Right lobe of liver (tissue), 6 donors: ENCODE measurements at regions not wholly inside any gene's neighbourhood (a gene's known extent, or its start where the extent isn't known, plus 50 kb on each side); places are given as distances from the start of the nearest gene placed in this dataset.

Experiments used
- ATAC-seq, 4 donors: fragments of 200-7000 bp; cut with Tn5 transposase; one replicate each; pipeline ENCODE4 v1.9.1; 2020; ENCODE audit warnings: mild to moderate bottlenecking in 4 of 4, moderate library complexity in 4 of 4
- DNase-seq, 3 donors: peaks; one replicate each; pipeline ENCODE4 v3.0.0-alpha.2; 2020
- H3K27ac ChIP-seq, 3 donors: fragments of 200-600 bp; one replicate each; pipeline ENCODE4 v1.8.0; 2022
- H3K27me3 ChIP-seq, 2 donors: fragments of 200-600 bp; one replicate each; pipeline ENCODE4 v1.8.0; 2022
- H3K36me3 ChIP-seq, 4 donors: fragments of 200-600 bp; sonication (generic) in 1 of 4; one replicate each; pipeline versions ENCODE4 v1.5.1 to v1.8.0; 2017 to 2022; ENCODE audit warnings: control low read depth in 1 of 4
- H3K4me1 ChIP-seq, 4 donors: fragments of 200-600 bp; sonication (generic) in 1 of 4; one replicate each; pipeline versions ENCODE4 v1.5.1 to v1.8.0; 2017 to 2022; ENCODE audit warnings: control low read depth in 1 of 4
- H3K4me3 ChIP-seq, 3 donors: fragments of 200-600 bp; one replicate each; pipeline ENCODE4 v1.8.0; 2022
- H3K9me3 ChIP-seq, 4 donors: fragments of 200-600 bp; sonication (generic) in 1 of 4; one replicate each; pipeline versions ENCODE4 v1.5.1 to v1.8.0; 2017 to 2022; ENCODE audit warnings: control low read depth in 1 of 4
- CTCF ChIP-seq, 4 donors: fragments of 200-600 bp in 3 of 4; fragments of 450-650 bp in 1 of 4; IDR thresholded peaks; one replicate each; pipeline versions ENCODE4 v1.5.1 to v1.8.0; 2016 to 2022; ENCODE audit warnings: antibody characterized with exemption in 4 of 4, mild to moderate bottlenecking in 2 of 4
- POLR2A ChIP-seq: fragments of 450-650 bp; IDR thresholded peaks from one replicate; pipeline ENCODE4 v1.6.1; 2017; ENCODE audit warnings: antibody characterized with exemption, mild to moderate bottlenecking
- WGBS: methylation state at CpG from one replicate; pipeline ENCODE4 v1.1.6; 2018; ENCODE audit warnings: low coverage, low lambda C conversion rate; ENCODE audit not compliant: insufficient coverage; ENCODE audit errors: missing lambda C conversion rate; 5-methylcytosine and 5-hydroxymethylcytosine counted together
- intact Hi-C, 2 donors: fragments of 100-400 bp; cut with DNase I; formaldehyde crosslinking; loops; one replicate each; pipeline versions ENCODE4 v1.11.2 to v1.14.1; 2022
- donor health status: DM: no; HTN: yes; CAD: no.
- donor health status: DM: no; HTN: no; CAD: no.
- donor health status: DM: no; HTN: no; CAD: no.
- donor health status: DM: no; HTN: yes; CAD: no.
- donor health status: DM: no; HTN: yes; CAD: no.

DNA sequence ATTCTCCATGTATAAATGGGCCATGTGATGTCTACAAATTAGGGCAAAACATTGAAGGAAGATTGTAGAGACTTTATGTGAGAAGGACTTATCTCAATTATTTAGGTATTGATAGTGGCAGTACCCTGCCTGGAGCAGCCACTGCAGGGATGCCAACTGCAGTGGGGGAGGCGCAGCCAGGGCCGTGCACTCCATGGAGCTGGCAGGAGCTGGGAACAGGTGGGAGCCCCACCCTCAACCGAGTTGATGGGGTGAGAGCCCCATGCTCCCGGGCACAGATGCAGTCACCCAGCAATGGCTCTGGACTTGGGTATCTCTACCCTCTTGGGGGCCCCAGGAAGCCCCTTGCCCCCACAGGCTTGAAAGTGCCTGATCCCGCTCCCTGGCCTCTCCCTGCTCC is 564.3 kb downstream of the SLC4A3 start:
- ATAC-seq (no peak), DNase-seq (no peak)
- H3K9me3 ChIP-seq: no peaks in the 10 kb centered on the region
- intact Hi-C loops: no loop called here
- H3K36me3 ChIP-seq: no peaks in the 10 kb centered on the region
- no peaks in the 10 kb centered on the region for H3K4me1 ChIP-seq
- no peak overlapping the region for H3K27ac ChIP-seq
- H3K4me3 ChIP-seq: no peak overlapping the region
- no CpG with 5 or more reads among the region's 5 CpGs for WGBS
- TF ChIP-seq CTCF (IDR thresholded peaks at IDR 0.05): no peak
- no peak for TF ChIP-seq POLR2A
- H3K27me3 ChIP-seq: no peaks in the 10 kb centered on the region

DNA sequence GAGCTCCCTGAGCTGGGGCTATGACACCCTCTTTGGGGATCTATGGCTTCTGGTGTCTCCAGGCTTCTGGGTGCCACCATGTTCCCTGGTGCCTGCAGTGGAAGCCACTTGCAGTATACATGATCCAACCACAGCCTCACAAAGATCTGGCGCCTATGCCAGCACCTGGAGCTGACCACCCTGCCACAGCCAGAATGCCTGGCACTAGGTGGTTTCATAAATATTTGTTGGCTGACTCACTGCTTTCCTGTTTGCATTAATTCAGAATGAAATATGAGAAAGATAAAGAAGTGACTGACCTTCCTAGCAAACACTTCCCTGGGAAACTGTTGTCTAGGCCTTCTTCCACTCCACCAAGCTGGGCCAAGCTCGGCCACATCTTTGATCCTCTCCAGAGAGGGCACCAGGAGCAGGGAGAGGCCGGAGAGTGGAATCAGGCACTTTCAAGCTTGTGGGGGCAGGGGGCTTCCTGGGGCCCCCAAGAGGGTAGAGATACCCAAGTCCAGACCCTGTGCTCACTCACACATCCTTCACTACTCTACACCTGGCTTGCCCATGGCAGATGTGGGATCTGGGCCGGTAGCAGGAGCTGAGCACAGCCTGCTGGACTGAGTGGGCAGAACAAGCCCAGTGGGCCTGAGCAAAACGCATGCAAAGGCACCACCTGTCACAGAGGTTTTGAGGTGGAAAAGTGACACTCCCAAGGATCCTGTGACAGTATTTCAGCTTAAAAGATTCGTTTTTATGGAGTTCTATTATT is 565.7 kb downstream of the SLC4A3 start:
- H3K4me1 ChIP-seq: no peaks in the 10 kb centered on the region
- no peaks in the 10 kb centered on the region for H3K9me3 ChIP-seq
- no peaks in the 10 kb centered on the region for H3K27me3 ChIP-seq
- H3K27ac ChIP-seq: no peak overlapping the region
- H3K36me3 ChIP-seq: no peaks in the 10 kb centered on the region
- DNase-seq (no peak), ATAC-seq (no peak)
- intact Hi-C loops: no loop called here
- TF ChIP-seq POLR2A: no peak
- no peak for TF ChIP-seq CTCF (IDR thresholded peaks at IDR 0.05)
- 61% methylated on average over 5 of the region's 6 CpGs for WGBS
- no peak overlapping the region for H3K4me3 ChIP-seq

GRCh38 chr2:220194630-220195584 is 567.5 kb downstream of the SLC4A3 start:
- Histone ChIP-seq H3K4me1 (no peaks in the 10 kb centered on the region), H3K36me3 (no peaks in the 10 kb centered on the region), H3K4me3 (no peak overlapping the region), H3K27me3 (no peaks in the 10 kb centered on the region), H3K9me3 (no peaks in the 10 kb centered on the region), H3K27ac (no peak overlapping the region)
- intact Hi-C loops: no loop called here
- TF ChIP-seq POLR2A (no peak), CTCF (IDR thresholded peaks at IDR 0.05) (no peak)
- 51% methylated on average over 10 of the region's 10 CpGs for WGBS
- DNase-seq: no peak
- ATAC-seq: no peak

- no peak for TF ChIP-seq POLR2A
- H3K9me3 ChIP-seq: no peaks in the 10 kb centered on the region
- no peak overlapping the region for H3K27ac ChIP-seq
- no peak for DNase-seq
- intact Hi-C loops: no loop called here
- H3K36me3 ChIP-seq: no peaks in the 10 kb centered on the region
- H3K4me1 ChIP-seq: no peaks in the 10 kb centered on the region
- no peaks in the 10 kb centered on the region for H3K27me3 ChIP-seq
- ATAC-seq: no peak
- H3K4me3 ChIP-seq: no peak overlapping the region
- WGBS: 37% methylated on average over 3 of the region's 7 CpGs
Measured at GRCh38 chr2:220198896-220199295, 571.5 kb downstream of the SLC4A3 start.

- Histone ChIP-seq H3K4me3 (no peak overlapping the region), H3K9me3 (no peaks in the 10 kb centered on the region), H3K27ac (no peak overlapping the region), H3K36me3 (no peaks in the 10 kb centered on the region), H3K4me1 (no peaks in the 10 kb centered on the region), H3K27me3 (no peaks in the 10 kb centered on the region)
- ATAC-seq: no peak
- DNase-seq: no peak
- intact Hi-C loops: no loop called here
- no peak for TF ChIP-seq CTCF (IDR thresholded peaks at IDR 0.05)
- TF ChIP-seq POLR2A: no peak
Measured at GRCh38 chr2:220202066-220202465, 574.6 kb downstream of the SLC4A3 start.
